ENCODE measurements at regions not wholly inside any gene's neighbourhood (a gene's known extent, or its start where the extent isn't known, plus 50 kb on each side); places are given as distances from the start of the nearest gene placed in this dataset.

- TF ChIP-seq POLR2A (IDR thresholded peaks at IDR 0.05), result no peak
- TF ChIP-seq CTCF (IDR thresholded peaks at IDR 0.05), result peak in 1 of 6 experiments; percentile 8
Measured at GRCh38 chr3:73768524-73769308, 144.0 kb upstream of the PDZRN3 start.

Data from esophagus squamous epithelium (tissue), 4 donors.